ENCODE measurements at regions not wholly inside any gene's neighbourhood (a gene's known extent, or its start where the extent isn't known, plus 50 kb on each side); places are given as distances from the start of the nearest gene placed in this dataset.

DNA sequence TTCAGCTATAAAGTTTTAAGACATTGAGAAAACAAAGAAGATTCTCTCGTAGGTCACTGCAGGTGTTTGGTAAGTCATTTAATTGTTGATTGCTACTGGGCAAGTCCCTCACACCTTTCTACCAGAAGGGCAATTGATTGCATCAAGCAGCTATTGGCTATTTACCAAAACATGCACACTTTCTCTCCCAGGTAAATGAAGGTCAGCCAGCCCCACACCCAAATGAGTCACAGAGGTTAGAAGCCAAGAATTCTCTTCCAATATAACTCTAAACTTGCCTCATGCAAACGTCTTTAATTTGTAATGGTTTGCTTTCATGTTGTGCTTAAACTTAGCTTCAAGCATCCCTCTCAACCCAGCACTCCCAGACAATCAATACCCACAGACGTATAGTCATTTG lies 475.3 kb upstream of the ADGRL2 start:
- no peak for DNase-seq

DNA sequence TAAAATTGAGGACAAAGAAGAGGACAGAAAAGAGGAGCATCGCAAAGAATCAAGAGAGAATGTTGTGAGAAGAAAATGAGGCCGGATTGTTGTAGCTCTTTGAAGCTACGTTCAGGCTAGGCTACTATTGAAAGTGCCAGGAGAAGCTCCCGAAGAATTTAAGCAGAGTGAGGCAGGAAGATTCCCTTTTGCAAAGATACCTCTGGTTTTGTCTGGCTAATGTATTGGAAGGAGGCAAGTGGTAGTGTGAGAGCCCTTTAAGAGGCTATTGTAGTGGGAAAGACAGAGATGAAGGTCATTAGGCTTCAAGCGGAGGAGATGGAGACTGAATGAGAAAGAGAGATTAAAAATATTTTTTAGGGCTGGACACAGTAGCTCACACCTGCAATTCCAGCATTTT lies 476.9 kb upstream of the ADGRL2 start:
- no peak for DNase-seq

DNA sequence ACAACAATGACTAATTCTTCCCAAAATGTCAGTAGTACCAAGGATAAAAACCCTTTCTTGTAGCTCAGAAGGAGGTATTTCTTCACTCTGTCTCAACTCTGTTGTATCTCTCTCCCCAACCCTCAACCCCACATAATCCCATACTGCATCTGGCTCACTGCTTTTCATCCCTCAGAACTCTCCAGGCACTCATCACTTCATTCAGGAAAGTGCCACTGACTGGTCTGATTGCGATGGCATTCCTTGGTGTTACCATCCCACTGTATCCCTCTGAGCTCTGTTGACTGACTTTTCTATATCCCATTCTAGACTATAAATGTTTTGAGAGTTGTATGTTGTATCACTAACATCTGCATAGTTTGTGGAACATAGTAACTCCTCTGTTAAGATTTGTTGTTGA lies 483.5 kb upstream of the ADGRL2 start:
- no peak for DNase-seq

DNA sequence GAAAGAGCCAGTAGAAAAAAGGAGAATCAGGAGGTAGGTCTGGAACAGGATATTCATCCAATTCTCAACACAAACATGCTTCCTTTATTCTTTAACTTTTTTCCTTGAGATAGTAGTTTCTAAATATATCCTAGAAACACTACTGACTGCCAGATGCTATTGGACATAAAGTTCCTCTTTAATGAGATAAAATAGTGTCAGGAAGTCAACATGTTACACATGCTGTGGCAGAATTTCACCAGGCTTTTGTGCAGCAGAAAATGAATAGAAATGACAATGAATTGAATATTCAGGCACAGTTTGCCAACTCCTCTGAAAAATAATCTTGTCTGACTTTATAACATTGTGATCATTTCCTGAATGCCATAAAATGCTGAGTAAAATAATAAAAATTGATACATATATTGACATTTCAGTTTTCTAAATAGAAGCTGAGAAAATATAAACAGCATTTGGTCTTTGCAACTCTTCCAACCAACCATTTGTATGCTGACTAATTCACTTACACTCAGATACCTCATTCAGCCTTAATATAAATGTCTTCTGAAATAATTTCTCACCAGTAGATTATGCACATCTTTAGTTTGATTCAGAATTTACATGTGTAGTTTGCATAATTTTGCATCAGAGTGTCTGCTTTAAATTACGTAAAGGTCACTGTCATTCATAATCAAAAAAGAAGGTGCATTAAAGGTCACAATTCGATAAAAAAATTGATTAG lies 486.1 kb upstream of the ADGRL2 start:
- no peak for DNase-seq

DNA sequence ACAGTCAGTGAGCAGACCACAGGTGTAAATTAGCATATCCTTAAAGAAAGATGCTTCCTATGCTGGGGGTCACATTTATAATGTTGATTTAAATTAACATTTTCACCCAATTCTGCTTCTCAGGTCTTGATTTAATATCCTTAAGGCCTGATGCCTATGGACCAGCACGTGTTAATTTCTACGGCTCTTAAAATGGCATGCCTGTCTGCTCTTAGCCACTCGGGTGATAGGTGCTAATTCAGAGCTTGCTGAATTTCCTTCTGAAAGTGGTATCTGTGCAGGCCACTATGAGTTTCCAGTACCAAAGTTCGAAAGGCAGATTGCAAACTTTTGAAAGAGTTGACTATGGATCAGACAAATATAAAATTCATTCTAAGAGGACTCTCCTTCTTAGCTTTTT lies 487.4 kb upstream of the ADGRL2 start:
- no peak for DNase-seq

DNA sequence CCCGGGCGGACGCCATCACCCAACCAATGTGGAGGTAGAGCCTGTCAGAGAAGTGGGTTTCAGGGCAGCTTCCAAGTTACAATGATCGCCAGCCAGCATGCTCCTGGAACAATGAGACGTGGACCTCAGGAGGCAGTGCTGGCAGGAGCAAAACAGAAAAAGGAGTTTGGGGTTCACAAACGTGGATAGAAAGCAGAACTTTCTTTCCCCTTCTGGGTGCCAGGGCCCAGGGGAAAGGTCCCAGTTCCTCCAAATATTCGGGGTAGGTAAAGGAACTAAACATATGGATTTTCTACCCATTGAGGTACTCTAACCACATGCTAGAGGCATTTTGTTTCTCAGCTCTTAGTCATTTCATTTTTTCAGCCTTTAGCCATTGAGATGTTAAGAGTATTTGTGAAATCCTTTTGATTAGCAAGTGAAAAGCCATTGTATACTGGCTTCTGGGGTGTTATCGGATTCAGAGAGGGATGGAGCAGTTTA lies 488.4 kb upstream of the ADGRL2 start:
- no peak for DNase-seq

DNA sequence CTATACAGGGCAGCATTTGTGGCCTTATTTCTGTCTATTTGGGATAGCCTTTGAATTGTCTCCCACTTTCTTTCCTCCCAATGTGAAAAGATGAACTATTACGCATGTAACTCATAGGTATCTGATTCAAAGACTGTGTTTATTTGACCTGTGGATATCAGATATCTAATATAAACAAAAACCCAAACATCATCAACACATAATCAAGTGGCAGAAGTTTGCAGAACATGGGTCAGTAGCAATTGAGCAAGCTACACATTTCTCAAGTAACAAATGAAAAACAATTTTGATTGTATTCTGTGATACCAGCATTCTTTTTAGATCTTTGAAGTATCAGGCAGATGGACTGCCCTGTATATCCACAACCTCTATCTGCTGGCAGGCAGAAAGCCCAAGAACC lies 490.5 kb upstream of the ADGRL2 start:
- DNase-seq: no peak

DNA sequence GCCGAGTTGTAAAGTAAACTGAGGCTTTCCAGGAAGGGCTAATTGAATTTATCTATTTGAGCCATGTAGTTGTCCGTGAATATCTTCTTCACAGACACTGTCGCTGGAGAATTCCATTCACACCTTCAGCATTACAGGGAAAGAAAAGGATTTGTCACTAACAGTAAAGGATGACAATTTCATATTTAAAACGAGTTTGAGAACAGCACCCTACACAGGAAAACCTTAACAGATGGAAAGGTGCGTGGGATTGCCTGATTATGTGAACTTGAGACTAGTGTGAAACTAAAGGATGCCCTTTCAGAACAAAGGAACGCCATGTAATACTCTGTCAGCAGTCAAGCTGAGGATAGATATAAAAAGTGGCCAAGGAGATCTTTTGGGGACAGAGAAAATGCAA lies 492.5 kb upstream of the ADGRL2 start:
- DNase-seq: no peak

DNA sequence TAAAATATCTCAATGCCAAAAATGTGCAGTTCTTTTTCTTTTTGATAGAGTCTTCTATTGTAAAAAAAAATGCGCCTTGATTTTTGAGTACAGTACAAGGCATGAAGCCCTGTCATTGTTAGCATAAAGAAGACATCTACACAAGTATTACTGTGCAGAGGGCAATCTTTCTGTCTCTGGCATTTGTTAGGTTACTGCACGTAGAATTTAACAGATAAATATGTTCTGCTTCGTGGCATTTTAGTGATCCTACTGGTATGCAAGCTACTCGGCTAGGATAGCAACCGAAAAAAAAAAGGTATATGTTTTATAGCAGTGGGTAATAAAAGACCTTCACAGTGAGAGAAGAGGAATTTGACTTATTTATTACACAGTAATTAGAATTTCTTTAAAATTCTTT lies 492.9 kb upstream of the ADGRL2 start:
- no peak for DNase-seq

DNA sequence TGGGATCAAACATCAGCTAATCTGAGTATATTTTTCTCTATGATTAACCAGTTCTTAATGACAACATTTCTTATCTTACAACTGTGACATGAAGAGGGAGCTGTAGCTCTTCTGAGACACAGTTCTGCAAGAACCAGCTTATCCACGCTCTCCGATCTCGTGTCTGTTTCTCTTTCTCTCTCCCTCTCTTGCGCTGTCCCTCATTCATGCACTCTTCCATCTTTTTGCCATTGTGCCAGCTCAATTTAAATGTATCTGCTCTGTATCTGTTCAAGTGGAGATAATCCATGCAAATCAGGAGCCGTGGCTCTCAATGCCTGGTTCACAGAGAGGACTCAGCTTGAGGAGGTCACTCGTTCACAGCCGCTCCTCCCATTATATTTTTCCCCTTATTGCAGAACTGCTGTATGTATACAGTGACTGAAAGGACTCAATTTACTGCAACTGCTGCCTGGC lies 494.7 kb upstream of the ADGRL2 start:
- DNase-seq: peak; percentile 79

DNA sequence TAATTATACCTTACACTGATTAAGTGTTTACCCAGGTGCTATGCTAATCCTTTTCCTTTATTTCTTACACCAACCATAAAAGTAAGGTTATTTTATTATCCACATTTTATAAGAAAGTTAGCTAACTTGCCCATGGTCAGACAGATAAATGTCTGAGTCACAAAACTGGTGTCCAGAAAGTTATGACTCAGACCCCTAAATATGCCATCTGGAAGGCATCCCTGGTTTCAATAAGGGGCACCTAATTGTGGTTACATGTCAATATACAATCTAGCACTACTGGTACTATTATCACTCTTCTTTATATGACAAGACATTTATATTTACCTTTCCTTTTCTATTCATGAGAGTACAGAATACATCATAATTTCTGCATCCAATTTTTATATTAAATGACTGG lies 496.5 kb upstream of the ADGRL2 start:
- DNase-seq: no peak

DNA sequence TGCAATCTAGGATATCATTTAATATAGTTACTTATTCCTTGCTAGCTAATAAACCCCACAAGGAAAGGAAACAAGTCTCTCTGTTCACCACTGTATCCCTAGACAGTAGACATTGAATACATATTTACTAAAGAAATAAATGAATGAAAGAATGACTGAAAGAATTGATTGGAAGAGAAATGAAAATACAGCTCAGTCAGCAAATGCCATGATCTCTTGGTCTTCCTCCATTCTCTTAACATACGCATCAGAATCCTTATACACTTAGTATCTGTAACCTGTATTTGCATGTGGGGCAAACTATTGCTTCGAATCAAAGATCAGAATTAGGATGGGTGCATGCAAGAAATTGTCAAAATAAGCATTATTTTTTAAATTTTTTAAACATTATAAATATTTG lies 500.8 kb upstream of the ADGRL2 start:
- no peak for DNase-seq

DNA sequence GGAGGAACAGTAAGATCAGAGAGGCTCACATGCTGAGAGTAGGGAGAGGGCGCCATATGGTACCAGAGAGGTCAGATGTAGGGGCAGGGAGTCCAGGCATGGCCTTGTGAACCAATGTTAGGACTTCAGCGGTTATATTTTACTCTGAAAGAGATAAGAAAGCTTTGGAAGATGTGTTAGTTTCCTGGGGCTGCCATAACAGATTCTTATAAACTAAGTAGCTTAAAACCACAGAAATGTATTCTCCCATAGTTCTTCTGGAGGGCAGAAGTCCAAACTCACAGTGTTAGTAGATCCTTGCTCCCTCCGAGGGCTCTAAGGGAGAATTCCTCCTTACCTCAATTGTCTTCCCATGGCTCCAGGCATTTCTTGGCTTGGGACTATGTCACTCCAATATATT lies 502.5 kb upstream of the ADGRL2 start:
- DNase-seq: no peak

DNA sequence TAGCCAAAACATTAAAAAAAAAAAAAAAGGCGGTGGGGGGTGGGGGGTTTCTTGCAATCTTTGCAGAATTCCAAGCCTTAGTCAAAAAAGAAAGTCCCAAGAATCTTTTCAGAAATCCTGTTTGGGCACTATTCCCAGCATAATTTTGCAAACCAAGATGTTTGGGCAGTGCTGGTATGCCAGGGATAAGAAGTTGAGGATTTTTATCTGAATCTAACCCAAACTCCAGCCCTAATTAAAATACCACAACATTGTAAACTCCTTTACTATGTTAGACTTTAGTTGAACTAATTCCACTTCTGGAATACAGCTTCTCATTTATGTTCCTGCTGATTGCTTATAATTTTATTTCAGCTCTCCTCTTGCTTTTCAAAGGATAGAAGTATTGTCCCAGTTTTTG lies 504.1 kb upstream of the ADGRL2 start:
- DNase-seq: no peak

DNA sequence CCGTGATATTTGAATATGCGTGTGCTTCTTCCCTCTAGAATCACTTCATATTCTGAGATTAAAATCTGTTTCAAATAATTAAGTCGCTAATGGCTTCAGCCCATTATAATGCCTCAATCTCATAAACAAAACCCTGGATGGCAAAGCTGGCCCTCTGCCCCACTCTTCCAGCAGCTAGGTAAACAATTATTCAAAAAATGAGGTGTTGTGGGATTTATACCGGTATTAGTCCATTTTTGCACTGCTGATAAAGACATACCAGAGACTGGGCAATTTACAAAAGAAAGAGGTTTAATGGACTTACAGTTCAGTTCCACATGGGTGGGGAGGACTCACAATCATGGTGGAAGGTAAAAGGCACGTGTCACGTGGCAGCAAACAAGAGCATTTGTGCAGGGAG lies 510.4 kb upstream of the ADGRL2 start:
- DNase-seq: no peak

DNA sequence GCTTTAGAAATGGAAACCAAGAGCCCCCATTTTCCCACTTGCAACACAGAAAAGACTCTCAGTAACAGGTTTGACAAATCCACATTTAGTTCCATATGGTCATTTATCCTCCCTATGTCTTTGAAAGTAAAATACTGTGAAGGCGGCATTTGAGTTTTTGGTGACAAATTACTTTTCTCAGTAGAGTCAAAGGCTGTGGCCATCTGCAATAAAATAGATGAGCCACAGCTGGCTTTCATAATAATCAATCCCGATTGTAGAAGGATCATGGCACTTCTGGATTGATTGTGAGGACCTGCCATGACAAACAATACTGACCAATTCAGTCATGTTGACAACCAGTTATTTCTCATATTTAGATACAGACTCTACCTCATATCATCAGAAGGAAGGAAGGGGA lies 512.0 kb upstream of the ADGRL2 start:
- no peak for DNase-seq

DNA sequence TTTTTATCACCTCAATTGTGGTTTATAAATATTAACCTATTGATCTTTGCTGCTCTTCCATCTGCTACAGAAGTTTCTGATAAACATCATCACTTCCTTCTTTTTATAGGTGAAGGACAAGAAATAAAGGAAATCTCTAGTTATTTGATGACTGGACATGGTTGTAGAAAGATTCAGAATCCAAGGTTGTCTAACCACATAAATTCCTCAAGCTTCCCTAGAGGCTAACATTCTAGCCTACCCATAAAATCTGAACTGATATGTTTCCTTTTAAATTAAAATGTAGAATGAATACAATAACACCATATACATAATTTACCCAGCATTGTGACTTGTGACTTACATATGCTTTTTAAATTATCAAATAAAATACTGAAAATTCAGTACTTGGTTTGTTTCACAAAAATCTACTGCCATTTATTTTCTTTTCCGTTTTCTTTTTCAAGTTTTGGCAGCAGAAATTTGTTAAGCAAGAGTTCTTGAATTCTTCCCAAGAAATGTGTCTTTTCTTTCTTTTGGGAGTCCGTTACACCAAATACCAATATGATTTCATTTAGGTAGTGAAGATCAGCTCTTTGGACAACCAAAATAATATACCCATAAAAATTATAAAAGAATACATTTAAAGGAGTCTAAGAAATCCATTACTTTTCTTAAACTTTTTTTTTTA lies 513.2 kb upstream of the ADGRL2 start:
- DNase-seq: no peak

DNA sequence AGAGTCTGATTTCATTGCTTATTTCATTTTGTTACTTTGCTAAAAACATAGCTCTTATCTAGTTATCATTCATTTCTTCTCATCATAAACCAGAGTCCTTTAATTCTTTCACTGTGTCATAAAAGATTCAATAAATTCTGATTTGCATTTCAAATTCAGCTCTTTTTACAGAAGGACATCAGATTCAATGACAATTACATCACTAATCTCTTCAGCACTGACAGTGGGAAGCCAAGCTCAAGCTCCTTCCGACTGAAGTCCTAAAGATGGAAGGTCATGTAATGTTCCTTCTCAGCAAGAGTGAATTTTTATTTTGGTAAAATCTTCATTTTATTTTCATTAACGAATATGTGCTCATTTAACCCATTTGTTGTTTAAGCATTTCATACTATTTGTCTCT lies 530.7 kb upstream of the ADGRL2 start:
- DNase-seq: no peak

DNA sequence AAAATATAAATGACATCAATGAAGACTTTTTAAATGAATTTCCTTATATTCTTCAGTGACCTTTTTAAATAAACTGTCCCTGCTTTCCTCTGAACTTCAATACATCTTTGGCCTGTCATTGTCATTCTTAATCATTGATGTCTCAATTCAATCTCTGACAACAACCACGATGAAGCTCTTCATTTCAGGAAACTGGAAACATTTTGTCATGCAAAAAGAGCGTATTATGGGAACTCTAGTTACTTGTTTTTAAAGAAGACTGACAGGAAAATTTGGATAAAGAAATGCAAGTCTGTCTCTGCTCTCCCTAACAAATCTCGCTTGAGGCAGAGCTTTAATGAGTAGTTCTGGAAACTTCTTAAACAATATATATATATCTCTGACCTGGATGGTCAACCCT lies 535.8 kb upstream of the ADGRL2 start:
- no peak for DNase-seq

DNA sequence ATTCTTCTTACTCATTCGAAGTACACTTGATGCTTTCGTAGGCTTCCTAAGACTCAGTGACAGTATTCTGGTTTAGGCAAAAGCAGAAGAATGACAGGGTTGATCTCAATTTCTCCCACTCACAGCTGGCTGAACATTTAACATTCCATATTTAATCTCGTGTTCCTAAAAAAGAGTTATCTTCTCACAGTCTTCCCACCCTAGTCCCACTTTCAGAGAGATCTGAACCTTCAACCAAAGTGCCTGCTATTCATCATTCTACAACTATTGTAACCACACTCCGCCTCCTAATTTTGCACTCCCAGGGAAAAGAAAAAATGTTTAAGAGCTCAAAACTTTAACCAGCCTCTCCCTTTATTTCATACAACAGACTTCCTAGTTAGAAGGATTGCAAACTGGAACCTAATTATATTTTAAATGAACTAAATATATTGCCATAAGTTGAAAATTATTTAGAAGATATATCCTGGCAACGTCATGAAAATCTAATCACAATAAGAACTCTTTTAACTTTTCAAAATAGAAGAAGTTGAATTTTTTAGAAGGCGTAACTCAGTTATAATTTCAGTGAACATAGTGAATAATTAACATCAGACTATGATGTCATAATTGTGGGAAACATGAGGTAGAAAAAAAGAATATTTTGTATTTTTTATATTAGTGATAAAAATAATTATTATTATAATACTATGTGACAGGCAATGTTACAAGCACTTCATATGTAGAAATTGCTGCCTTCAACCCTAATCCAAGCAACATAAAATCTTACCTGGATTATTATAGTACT lies 540.9 kb upstream of the ADGRL2 start:
- no peak for DNase-seq

DNA sequence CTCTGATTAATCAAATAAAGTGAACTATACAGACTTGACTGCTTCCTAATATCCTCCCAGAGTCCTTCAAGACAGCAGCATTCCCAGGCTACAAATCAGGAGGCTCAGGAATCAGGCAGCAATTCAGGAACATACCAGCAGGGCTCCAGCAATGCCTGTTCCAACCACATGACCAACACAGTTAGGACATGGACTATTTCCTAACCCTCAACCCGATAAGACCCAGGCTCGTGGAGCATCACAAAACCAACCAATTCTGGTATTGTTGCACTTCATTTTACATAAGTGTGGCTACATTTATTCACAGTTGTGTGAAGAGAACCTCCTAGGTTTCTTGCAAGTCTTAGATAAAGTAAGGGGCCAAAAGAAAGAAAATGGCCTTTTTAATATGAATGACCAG lies 546.2 kb upstream of the ADGRL2 start:
- no peak for DNase-seq

DNA sequence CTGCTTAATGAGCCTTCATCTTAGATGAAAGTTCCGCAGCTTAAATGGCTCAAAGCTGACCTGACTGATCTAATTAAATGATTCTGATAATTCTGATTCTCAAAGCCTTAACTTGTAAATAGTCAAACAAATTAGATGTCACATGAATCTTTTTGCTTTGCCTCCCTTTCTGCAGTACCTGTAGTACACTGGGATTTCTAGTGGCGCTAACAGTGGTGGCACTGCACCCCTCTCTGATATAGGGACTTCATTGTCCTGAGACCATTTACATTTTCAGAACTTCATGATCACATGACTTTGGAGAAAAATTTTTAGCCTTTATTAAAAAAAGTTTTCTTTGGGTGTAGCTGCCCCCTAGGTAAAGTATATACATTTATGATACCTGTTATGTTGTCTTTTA lies 546.7 kb upstream of the ADGRL2 start:
- no peak for DNase-seq

DNA sequence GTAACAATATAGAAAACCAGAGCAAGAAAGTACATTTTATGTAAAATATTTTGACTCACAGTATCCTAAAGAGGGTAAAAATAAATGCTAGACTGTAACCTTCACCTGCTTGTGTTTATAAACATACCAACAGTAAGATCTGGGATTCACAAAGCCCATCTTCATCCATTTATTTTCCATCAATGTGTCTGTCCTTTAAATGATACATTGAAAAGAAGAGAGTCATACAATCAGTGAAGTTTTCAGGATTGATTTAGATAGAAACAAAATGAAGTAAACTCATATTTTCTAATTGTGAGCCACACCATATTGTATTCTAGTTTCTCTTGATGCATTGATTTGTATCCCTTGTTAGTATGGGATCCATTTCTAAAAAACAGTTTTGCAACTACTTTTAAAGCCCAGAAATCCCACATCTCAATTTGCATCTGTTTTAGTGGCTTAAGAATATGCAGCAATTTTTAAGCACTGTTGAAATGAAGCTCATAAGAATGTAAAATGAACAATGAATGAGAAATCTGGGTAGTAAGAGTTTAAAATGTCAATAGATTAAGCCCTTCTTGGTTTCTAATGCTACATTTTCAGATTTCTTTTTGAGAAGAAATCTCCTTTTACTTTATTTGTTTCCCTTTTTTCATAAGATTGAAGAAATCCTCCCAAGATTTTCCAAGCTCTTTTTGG lies 548.1 kb upstream of the ADGRL2 start:
- DNase-seq: no peak

All from right kidney (tissue), 1 donor.